C4-2B (cell line): ENCODE measurements at regions not wholly inside any gene's neighbourhood (a gene's known extent, or its start where the extent isn't known, plus 50 kb on each side); places are given as distances from the start of the nearest gene placed in this dataset.

Experiments used
- CTCF ChIP-seq: fragments of 450-650 bp; conservative IDR thresholded peaks from 2 replicates; pipeline ENCODE4 v1.5.1; 2017; ENCODE audit warnings: mild to moderate bottlenecking
- ZFX ChIP-seq: fragments of 450-650 bp; IDR thresholded peaks from 2 replicates; pipeline ENCODE4 v1.6.1; 2017

- TF ChIP-seq CTCF (no peak), ZFX (no peak)
These were observed 671.2 kb downstream of the BCL11A start for GRCh38 chr2:59882279-59882678.
